Neural crest cell (in vitro differentiated cells): ENCODE measurements at regions not wholly inside any gene's neighbourhood (a gene's known extent, or its start where the extent isn't known, plus 50 kb on each side); places are given as distances from the start of the nearest gene placed in this dataset.

Source experiments
- DNase-seq: peaks from one replicate; pipeline ENCODE4 v3.0.0; 2021; ENCODE audit warnings: low read depth, mixed read lengths, low spot score
- H3K27ac Mint-ChIP-seq: one replicate; pipeline ENCODE4 v1.8.0; 2021; ENCODE audit warnings: mild to moderate bottlenecking, mixed read lengths; ENCODE audit not compliant: unreplicated experiment
- H3K27me3 Mint-ChIP-seq: 2 replicates; pipeline ENCODE4 v1.8.0; 2021; ENCODE audit warnings: low read depth, mild to moderate bottlenecking, mixed read lengths
- H3K36me3 Mint-ChIP-seq: 2 replicates; pipeline ENCODE4 v1.8.0; 2021; ENCODE audit warnings: low read depth, mild to moderate bottlenecking, mixed read lengths
- H3K4me1 Mint-ChIP-seq: 2 replicates; pipeline ENCODE4 v1.8.0; 2021; ENCODE audit warnings: mixed read lengths
- H3K4me3 Mint-ChIP-seq: one replicate; pipeline ENCODE4 v1.8.0; 2021; ENCODE audit warnings: mild to moderate bottlenecking, mixed read lengths
- H3K9me3 Mint-ChIP-seq: 2 replicates; pipeline ENCODE4 v1.8.0; 2021; ENCODE audit warnings: mixed read lengths
- CTCF ChIP-seq: fragments of 200-600 bp; sonication (generic); conservative IDR thresholded peaks from 2 replicates; pipeline ENCODE4 v1.5.0; 2021; ENCODE audit warnings: antibody characterized with exemption, mild to moderate bottlenecking

DNA sequence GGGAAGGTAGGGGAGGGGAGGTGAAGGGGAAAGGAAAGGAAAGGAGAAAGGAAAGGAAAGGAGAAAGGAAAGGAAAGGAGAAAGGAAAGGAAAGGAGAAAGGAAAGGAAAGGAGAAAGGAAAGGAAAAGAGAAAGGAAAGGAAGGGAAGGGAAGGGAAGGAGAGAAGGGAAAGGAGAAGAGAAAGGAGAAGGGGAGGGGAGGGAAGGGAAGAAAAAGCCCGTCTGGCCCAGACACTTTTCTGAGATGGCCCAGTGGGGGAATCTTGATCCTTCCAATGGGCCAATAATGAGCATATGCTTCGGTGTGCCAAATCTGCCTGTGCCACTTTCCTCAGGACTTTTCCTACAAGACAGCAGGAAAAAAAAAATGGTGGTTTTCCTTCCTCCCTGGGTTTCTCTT is 64.5 kb downstream of the CH25H start:
- Mint-ChIP-seq H3K9me3 (peaks cover 6% of the 10 kb centered on the region), H3K4me1 (no peaks in the 10 kb centered on the region), H3K36me3 (no peaks in the 10 kb centered on the region), H3K27ac (no peak overlapping the region), H3K27me3 (peaks cover 4% of the 10 kb centered on the region), H3K4me3 (no peak overlapping the region)
- no peak for TF ChIP-seq CTCF
- no peak for DNase-seq

- no peaks in the 10 kb centered on the region for H3K36me3 Mint-ChIP-seq
- H3K27ac Mint-ChIP-seq = no peak overlapping the region
- no peak for DNase-seq
- no peak for TF ChIP-seq CTCF
- peaks cover 4% of the 10 kb centered on the region for H3K27me3 Mint-ChIP-seq
- H3K4me3 Mint-ChIP-seq = no peak overlapping the region
- peaks cover 7% of the 10 kb centered on the region for H3K9me3 Mint-ChIP-seq
- no peaks in the 10 kb centered on the region for H3K4me1 Mint-ChIP-seq
Measured at GRCh38 chr10:89138755-89139490, 68.2 kb downstream of the CH25H start.

GRCh38 chr10:89134963-89135362 is 72.2 kb downstream of the CH25H start:
- no peak for DNase-seq
- Mint-ChIP-seq H3K36me3 (no peaks in the 10 kb centered on the region), H3K27ac (no peak overlapping the region), H3K4me3 (no peak overlapping the region), H3K9me3 (peaks cover 7% of the 10 kb centered on the region), H3K4me1 (no peaks in the 10 kb centered on the region), H3K27me3 (no peaks in the 10 kb centered on the region)
- no peak for TF ChIP-seq CTCF

GRCh38 chr10:89129911-89130310 is 77.2 kb downstream of the CH25H start:
- no peak for DNase-seq
- no peak overlapping the region for H3K27ac Mint-ChIP-seq
- H3K27me3 Mint-ChIP-seq = no peaks in the 10 kb centered on the region
- TF ChIP-seq CTCF = no peak
- H3K9me3 Mint-ChIP-seq = no peaks in the 10 kb centered on the region
- no peaks in the 10 kb centered on the region for H3K4me1 Mint-ChIP-seq
- H3K36me3 Mint-ChIP-seq = no peaks in the 10 kb centered on the region
- H3K4me3 Mint-ChIP-seq = no peak overlapping the region

GRCh38 chr10:89122433-89123051 is 84.6 kb downstream of the CH25H start:
- no peak overlapping the region for H3K27ac Mint-ChIP-seq

More at GRCh38 chr10:89122433-89123051, 84.6 kb downstream of the CH25H start:
- Mint-ChIP-seq H3K4me3 (no peak overlapping the region), H3K27me3 (no peaks in the 10 kb centered on the region), H3K4me1 (no peaks in the 10 kb centered on the region), H3K36me3 (no peaks in the 10 kb centered on the region), H3K9me3 (peaks cover 2% of the 10 kb centered on the region)
- DNase-seq = no peak
- no peak for TF ChIP-seq CTCF
